Spinal cord (tissue), 9 donors: ENCODE measurements at regions not wholly inside any gene's neighbourhood (a gene's known extent, or its start where the extent isn't known, plus 50 kb on each side); places are given as distances from the start of the nearest gene placed in this dataset.
"Not testable (repeated sequence)": the region's sequence is repeated elsewhere in the genome, so short reads cannot be mapped to it uniquely, and the experiment has no call there.

ENCODE experiments used
- DNase-seq, 6 donors: peaks; one replicate each; pipeline versions ENCODE4 v3.0.0 to v3.0.0-alpha.2; 2013 to 2015; ENCODE audit warnings: low spot score in 6 of 6, low read depth in 4 of 6
- H3K27ac ChIP-seq: one replicate; pipeline ENCODE4 v1.5.1; 2013; ENCODE audit warnings: low read depth, low read length, control low read depth
- H3K27me3 ChIP-seq: one replicate; pipeline ENCODE4 v1.6.1; 2013; ENCODE audit warnings: low read length; ENCODE audit not compliant: control insufficient read depth, insufficient read depth
- H3K36me3 ChIP-seq: one replicate; pipeline ENCODE4 v1.6.1; 2013; ENCODE audit warnings: low read length; ENCODE audit not compliant: control insufficient read depth, insufficient read depth
- H3K4me1 ChIP-seq: one replicate; pipeline ENCODE4 v1.6.1; 2013; ENCODE audit warnings: low read length; ENCODE audit not compliant: control insufficient read depth, insufficient read depth
- H3K4me3 ChIP-seq: one replicate; pipeline ENCODE4 v1.5.1; 2013; ENCODE audit warnings: low read depth, low read length, control low read depth
- H3K9me3 ChIP-seq: one replicate; pipeline ENCODE4 v1.6.1; 2013; ENCODE audit warnings: low read length; ENCODE audit not compliant: control insufficient read depth, insufficient read depth
- WGBS: methylation state at CpG from one replicate; pipeline ENCODE4 v1.1.5; 2013; ENCODE audit warnings: missing lambda C conversion rate; ENCODE audit not compliant: insufficient coverage; 5-methylcytosine and 5-hydroxymethylcytosine counted together
- donor health status: healthy.

DNA sequence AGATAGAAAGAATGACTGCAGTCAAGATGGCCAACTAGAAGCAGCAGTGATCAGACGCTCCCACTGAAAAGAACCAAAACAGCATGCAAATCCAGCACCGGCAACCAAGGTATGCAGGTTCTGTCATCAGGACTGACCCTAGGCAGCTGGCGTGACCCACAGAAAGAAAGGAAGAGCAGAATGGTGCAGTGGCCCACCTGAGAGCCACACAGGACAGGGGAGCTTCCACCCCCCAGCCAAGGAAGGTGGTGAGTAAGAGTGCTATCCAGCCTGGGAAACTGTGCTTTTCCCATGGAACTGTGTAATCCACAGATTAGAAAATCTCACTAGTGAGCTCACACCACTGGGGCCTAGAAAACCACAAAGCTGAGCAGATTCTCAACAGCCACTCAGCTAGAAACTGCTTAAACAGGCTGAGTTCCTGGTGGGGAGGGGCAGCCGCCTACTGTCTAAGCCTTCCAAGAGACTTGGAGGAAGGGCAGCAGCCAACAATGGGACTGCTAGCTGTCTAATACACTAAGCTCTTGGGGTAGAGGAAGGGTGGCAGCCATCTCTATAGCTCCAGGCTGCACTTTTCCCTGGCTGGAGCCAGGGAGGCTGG lies 127.9 kb downstream of the EVA1A start:
- peaks cover 12% of the 10 kb centered on the region for H3K4me1 ChIP-seq
- 81% methylated on average over 4 of the region's 4 CpGs for WGBS
- DNase-seq = peak in 1 of 6 donors; percentile 18
- H3K27ac ChIP-seq = no peak overlapping the region
- no peaks in the 10 kb centered on the region for H3K27me3 ChIP-seq
- H3K4me3 ChIP-seq = no peak overlapping the region
- H3K36me3 ChIP-seq = no peaks in the 10 kb centered on the region
- H3K9me3 ChIP-seq = no peaks in the 10 kb centered on the region

DNA sequence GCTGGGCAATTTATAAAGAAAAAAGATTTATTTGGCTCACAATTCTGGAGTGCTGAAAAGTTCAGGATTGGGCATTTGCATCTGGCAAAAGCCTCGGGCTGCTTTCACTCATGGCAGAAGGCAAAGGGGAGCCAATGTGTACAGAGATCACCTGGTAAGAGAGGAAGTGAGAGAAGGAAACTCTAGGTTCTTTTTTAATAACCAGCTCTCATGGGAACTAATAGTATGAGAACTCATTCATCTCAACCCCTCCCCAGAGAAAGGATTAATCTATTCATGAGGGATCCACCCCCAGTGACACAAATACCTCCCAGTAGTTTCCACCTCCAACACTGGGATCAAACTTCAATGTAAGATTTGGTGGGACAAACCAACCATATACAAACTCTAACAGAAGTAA lies 129.0 kb downstream of the EVA1A start:
- H3K4me3 ChIP-seq = no peak overlapping the region
- no peak for DNase-seq
- H3K4me1 ChIP-seq = peaks cover 12% of the 10 kb centered on the region
- H3K27ac ChIP-seq = no peak overlapping the region
- WGBS = no CpG with 5 or more reads among the region's 1 CpG
- H3K9me3 ChIP-seq = no peaks in the 10 kb centered on the region
- no peaks in the 10 kb centered on the region for H3K36me3 ChIP-seq
- no peaks in the 10 kb centered on the region for H3K27me3 ChIP-seq

DNA sequence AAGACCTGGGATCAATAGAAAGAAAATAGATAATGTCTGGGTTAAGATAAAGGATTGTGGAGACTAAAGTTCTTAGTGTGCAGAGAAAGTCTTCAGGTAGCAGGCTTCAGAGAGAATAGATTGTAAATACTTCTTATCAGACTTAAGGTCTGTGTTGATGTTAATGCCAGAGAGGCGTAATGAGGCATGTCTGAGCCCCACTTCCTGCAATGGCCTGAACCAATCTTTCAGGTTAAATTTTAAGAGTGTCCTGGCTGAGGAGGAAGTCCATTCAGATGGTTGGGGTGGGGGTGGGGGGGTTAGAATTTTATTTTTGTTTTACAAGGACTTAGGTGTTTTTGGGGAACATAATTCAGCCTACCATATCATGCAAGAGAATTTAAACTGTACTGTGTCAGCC lies 129.5 kb downstream of the EVA1A start:
- Histone ChIP-seq H3K9me3 (no peaks in the 10 kb centered on the region), H3K27ac (no peak overlapping the region), H3K27me3 (no peaks in the 10 kb centered on the region), H3K4me3 (no peak overlapping the region), H3K4me1 (peaks cover 12% of the 10 kb centered on the region), H3K36me3 (no peaks in the 10 kb centered on the region)
- no peak for DNase-seq
- WGBS = 100% methylated on average over 1 of the region's 1 CpG

DNA sequence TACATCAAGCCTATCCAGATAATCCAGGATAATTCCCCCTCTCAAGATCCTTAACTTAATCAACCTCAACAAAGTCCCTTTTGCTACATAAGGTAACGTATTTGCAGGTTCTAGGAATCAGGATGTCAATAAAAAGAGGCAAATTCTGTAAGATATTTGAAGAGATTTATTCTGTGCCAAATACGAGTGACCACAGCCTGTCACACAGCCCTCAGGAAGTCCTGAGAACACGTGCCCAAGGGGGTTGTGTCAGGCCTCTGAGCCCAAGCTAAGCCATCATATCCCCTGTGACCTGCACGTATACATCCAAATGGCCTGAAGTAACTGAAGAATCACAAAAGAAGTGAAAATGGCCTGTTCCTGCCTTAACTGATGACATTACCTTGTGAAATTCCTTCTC lies 130.3 kb downstream of the EVA1A start:
- WGBS = 80% methylated on average over 2 of the region's 4 CpGs
- not testable (repeated sequence) for H3K4me3 ChIP-seq, H3K9me3 ChIP-seq, DNase-seq, H3K27ac ChIP-seq, H3K36me3 ChIP-seq, H3K27me3 ChIP-seq
- peaks cover 12% of the 10 kb centered on the region for H3K4me1 ChIP-seq

DNA sequence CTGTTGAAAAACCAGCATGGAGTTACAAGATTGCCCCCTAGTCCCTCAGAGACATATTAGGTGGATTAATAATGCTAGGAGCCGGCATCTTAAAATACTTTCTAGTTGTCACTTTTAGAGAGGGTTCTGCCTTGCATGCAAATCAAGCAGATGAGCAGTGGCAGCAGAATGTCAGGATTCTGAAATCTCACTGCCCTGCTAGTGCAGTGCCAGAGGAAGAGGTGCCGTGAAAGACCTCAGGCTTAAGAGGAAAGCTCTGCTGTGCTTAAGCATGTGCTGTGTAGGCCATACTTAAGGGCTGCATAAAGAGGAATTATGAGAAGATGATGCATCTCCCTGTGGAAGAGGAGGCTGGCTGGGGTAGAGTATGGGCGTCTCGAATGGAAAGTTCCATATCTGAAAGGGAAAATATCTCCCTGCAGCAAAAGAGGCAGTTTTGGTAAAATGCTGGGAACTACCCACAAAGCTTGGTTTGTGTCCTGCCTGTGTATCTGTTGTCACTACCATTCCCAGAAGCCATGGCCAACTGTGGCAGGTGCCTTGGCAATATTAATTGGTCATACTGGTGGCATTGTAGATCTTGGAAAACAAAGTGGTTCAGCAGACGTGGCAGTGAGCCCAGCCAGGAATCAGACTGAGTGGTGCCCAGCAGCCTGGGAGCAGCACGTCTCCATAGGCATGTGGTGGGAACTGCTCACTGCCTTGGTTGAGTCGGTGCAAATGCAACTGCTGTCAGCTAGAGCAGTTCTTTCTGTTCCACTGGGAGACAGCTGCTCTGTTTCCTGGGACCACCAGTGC lies 131.9 kb downstream of the EVA1A start:
- 47% methylated on average over 7 of the region's 7 CpGs for WGBS
- Histone ChIP-seq H3K27ac (no peak overlapping the region), H3K9me3 (no peaks in the 10 kb centered on the region), H3K4me1 (peaks cover 12% of the 10 kb centered on the region), H3K36me3 (no peaks in the 10 kb centered on the region), H3K27me3 (no peaks in the 10 kb centered on the region), H3K4me3 (no peak overlapping the region)
- DNase-seq = peak in 3 of 6 donors; percentile 31 to 70 (median 64)

DNA sequence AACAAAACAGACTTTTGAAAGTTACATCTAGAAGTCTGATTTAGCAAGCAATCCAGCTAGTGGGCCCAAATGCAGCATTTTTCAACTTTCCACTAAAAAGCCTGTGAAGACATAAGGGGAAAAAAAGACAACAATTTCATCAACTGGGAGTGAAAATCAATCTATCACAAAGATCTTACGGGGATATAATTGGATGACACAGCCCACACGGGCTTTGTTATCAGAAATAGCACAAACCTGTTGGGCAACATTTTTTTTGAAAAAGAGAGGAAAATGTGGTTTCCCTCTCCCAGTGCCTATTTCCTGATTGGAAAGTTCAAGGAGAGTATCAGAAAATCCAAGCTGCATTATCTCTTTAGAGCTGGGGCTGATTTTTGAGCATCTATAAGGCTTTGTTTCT lies 132.7 kb downstream of the EVA1A start:
- H3K27ac ChIP-seq = no peak overlapping the region
- no peaks in the 10 kb centered on the region for H3K27me3 ChIP-seq
- no peaks in the 10 kb centered on the region for H3K36me3 ChIP-seq
- no peaks in the 10 kb centered on the region for H3K9me3 ChIP-seq
- no peak overlapping the region for H3K4me3 ChIP-seq
- peaks cover 8% of the 10 kb centered on the region for H3K4me1 ChIP-seq
- no peak for DNase-seq
- WGBS = no CpG with 5 or more reads among the region's 2 CpGs

DNA sequence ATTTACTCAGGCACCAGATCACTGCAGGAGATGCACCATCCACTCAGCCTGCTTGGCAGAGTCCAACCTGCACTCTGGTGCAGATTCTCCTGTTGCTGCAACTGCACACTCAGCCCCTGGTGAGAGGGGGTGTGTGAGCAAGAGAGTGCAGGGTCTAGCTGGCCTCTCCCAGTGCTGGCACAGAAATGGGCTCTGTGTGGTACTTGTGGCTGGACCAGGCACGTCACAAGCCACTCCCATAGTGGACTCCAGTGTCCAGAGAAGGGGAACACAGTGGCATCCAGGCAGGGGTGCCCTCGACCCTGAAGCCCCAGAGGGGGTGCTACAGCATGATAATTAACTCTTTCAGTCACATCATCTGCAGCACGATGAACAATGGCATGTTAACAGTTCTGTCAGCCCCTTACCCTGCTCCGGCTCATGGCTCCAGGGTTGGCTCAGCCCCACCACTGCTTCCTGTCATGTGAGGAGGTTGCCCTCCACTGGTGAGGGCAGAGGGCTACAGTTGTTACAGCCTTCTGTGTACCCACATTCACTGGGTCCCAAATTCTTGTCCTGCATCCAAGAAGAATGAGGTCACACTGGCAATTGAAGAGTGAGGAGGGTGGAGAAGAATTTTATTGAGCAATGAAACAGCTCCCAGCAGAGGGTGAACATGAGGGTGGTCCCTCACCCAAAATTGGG lies 135.7 kb downstream of the EVA1A start:
- Histone ChIP-seq H3K27me3 (no peaks in the 10 kb centered on the region), H3K9me3 (no peaks in the 10 kb centered on the region), H3K4me1 (peaks cover 4% of the 10 kb centered on the region), H3K4me3 (no peak overlapping the region), H3K27ac (no peak overlapping the region), H3K36me3 (no peaks in the 10 kb centered on the region)
- DNase-seq = no peak
- 88% methylated on average over 4 of the region's 4 CpGs for WGBS

DNA sequence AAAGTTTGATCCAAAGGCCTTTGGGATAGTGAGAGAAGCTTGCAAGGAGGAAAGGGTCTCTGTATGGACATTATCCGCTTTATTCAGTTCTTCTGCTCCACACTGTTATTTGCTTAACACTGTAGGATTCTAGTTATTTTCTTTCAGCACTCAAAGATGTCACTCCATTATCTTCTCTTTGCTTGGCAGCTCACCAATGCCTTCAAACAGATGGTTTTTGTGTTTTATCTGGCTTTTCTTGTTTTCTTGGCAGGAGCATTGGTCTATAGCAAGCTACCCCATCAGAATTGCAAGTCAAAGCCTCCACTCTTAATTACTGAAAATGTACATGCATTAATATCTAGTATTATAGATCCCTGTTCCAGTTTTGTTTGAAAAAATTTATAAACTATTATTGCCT lies 138.8 kb downstream of the EVA1A start:
- no peak overlapping the region for H3K27ac ChIP-seq
- H3K27me3 ChIP-seq = no peaks in the 10 kb centered on the region
- no CpG with 5 or more reads among the region's 1 CpG for WGBS
- H3K4me3 ChIP-seq = no peak overlapping the region
- no peaks in the 10 kb centered on the region for H3K9me3 ChIP-seq
- DNase-seq = peak in 3 of 6 donors; percentile 10 to 78 (median 51)
- H3K36me3 ChIP-seq = no peaks in the 10 kb centered on the region
- no peaks in the 10 kb centered on the region for H3K4me1 ChIP-seq

DNA sequence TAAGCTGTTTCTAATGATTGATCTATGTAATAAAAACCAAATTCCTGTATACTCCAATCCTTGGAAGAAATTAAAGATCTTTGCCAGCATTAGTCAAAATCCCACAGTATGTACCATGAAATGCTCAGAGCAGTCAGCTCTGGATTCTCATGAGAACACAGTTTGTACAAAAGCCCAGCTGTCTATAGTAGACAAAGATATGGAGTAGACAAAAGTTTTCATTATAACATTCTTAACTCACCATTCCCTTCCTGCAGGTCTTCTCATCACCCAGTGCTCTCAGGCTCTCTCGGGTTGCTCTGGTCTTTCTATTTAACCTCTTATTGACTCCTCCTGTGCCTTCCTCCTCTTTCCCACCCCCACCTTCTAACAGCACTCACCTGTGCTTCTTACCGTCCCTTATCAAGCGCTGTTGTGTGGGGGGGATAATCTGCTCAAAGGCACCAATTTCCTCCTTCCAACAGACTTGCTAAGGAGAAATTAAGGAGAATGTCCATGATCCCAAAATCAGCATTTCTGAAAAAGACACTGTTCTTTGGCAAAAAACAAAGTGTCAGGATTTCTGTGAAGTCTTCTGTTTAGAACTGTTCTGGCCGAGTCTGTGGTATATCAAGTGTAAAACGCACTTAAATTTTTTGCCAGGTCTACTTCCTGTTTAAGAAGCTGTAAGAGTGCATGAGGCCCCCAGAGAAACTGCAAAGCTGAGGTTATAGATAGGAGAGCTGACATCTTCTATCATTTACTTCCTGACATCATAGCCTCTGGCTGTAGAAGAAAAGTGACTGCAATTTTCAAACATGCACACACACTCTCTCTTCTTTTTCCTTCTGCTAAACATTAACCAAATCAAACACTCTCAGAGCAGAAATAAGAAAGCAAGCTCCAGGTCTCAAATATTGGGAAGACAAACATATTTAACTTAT lies 144.1 kb downstream of the EVA1A start:
- peak in 2 of 6 donors; percentile 14 to 51 for DNase-seq
- whole genome bisulfite sequencing = 40% methylated on average over 1 of the region's 5 CpGs
- Histone ChIP-seq H3K27ac (no peak overlapping the region), H3K9me3 (peaks cover 1% of the 10 kb centered on the region), H3K27me3 (no peaks in the 10 kb centered on the region), H3K36me3 (no peaks in the 10 kb centered on the region), H3K4me1 (no peaks in the 10 kb centered on the region), H3K4me3 (no peak overlapping the region)
